Smooth muscle cell (in vitro differentiated cells): ENCODE measurements at regions not wholly inside any gene's neighbourhood (a gene's known extent, or its start where the extent isn't known, plus 50 kb on each side); places are given as distances from the start of the nearest gene placed in this dataset.

Experiments
- DNase-seq: peaks from one replicate; lab custom pipeline; 2025; ENCODE audit not compliant: unreplicated experiment; lab: John Stamatoyannopoulos, UW
- H2AFZ ChIP-seq: fragments of 200-600 bp; sonication (generic); 2 replicates; pipeline ENCODE4 v1.6.0; 2016; ENCODE audit warnings: antibody characterized with exemption, low read depth, mild to moderate bottlenecking
- H3F3A ChIP-seq: fragments of 200-600 bp; sonication (generic); 2 replicates; pipeline ENCODE4 v1.6.0; 2017; ENCODE audit warnings: antibody characterized with exemption, low read depth
- H3K27ac ChIP-seq: fragments of 200-600 bp; sonication (generic); 2 replicates; pipeline ENCODE4 v1.5.1; 2016; ENCODE audit warnings: low read depth, mild to moderate bottlenecking
- H3K27me3 ChIP-seq: fragments of 200-600 bp; sonication (generic); 2 replicates; pipeline ENCODE4 v1.6.1; 2016; ENCODE audit warnings: low read depth, mild to moderate bottlenecking
- H3K36me3 ChIP-seq: fragments of 200-600 bp; sonication (generic); 2 replicates; pipeline ENCODE4 v1.5.1; 2016; ENCODE audit warnings: low read depth
- H3K4me1 ChIP-seq: fragments of 200-600 bp; sonication (generic); 2 replicates; pipeline ENCODE4 v1.5.1; 2016; ENCODE audit warnings: low read depth
- H3K4me2 ChIP-seq: fragments of 200-600 bp; sonication (generic); 2 replicates; pipeline ENCODE4 v1.6.0; 2016; ENCODE audit warnings: mild to moderate bottlenecking
- H3K4me3 ChIP-seq: fragments of 200-600 bp; sonication (generic); 2 replicates; pipeline ENCODE4 v1.5.1; 2016; ENCODE audit warnings: mild to moderate bottlenecking
- H3K79me2 ChIP-seq: fragments of 200-600 bp; sonication (generic); 2 replicates; pipeline ENCODE4 v1.6.0; 2016; ENCODE audit warnings: low read depth, mild to moderate bottlenecking
- H3K9ac ChIP-seq: fragments of 200-600 bp; sonication (generic); 2 replicates; pipeline ENCODE4 v1.6.0; 2016; ENCODE audit warnings: low read depth
- H3K9me3 ChIP-seq: fragments of 200-600 bp; sonication (generic); replicated peaks from 2 replicates; pipeline ENCODE4 v1.5.1; 2016; ENCODE audit warnings: low read depth
- H4K20me1 ChIP-seq: fragments of 200-600 bp; sonication (generic); 2 replicates; pipeline ENCODE4 v1.6.0; 2016; ENCODE audit warnings: low read depth
- WGBS: methylation state at CpG from one replicate; pipeline ENCODE4 v1.1.7; 2016; ENCODE audit warnings: low lambda C conversion rate; 5-methylcytosine and 5-hydroxymethylcytosine counted together
- TF ChIP-seq, protein P1 (sequence below): fragments of 200-600 bp; sonication (generic); IDR thresholded peaks from 2 replicates; pipeline ENCODE4 v1.5.1; 2017; ENCODE audit warnings: borderline replicate concordance, mild to moderate bottlenecking, antibody characterized with exemption; ENCODE audit not compliant: insufficient read depth, poor library complexity, severe bottlenecking

DNA sequence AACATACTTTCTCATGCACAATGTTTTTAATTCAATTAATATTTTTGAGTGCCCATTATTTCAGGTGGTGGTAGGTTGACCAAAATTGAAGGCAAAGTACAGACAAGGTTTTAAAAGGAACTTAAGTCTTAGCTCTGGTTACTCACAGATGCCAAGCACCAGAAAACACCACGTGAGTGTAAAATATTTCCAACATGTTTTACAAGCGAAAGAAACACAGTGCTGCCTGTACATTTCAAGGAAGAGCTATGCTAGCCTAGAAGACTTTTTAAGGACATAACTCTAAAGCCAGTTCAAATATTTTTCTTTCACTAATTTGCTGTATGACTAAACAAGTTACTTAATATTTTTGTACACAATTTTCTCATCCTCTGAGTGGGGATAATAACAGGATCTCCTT, 736.4 kb upstream of the GOT2 start:
- H3K79me2 ChIP-seq, result no peaks in the 10 kb centered on the region
- 58% methylated on average over 2 of the region's 2 CpGs for WGBS
- H3F3A ChIP-seq, result no peaks in the 10 kb centered on the region
- H3K4me2 ChIP-seq, result no peak overlapping the region
- H3K9me3 ChIP-seq, result no peaks in the 10 kb centered on the region
- no peaks in the 10 kb centered on the region for H4K20me1 ChIP-seq
- H3K9ac ChIP-seq, result no peak overlapping the region
- H3K4me1 ChIP-seq, result no peaks in the 10 kb centered on the region
- H3K4me3 ChIP-seq, result no peak overlapping the region
- DNase-seq, result no peak
- no peaks in the 10 kb centered on the region for H3K27me3 ChIP-seq
- no peak overlapping the region for H3K27ac ChIP-seq
- TF ChIP-seq, protein P1, sequence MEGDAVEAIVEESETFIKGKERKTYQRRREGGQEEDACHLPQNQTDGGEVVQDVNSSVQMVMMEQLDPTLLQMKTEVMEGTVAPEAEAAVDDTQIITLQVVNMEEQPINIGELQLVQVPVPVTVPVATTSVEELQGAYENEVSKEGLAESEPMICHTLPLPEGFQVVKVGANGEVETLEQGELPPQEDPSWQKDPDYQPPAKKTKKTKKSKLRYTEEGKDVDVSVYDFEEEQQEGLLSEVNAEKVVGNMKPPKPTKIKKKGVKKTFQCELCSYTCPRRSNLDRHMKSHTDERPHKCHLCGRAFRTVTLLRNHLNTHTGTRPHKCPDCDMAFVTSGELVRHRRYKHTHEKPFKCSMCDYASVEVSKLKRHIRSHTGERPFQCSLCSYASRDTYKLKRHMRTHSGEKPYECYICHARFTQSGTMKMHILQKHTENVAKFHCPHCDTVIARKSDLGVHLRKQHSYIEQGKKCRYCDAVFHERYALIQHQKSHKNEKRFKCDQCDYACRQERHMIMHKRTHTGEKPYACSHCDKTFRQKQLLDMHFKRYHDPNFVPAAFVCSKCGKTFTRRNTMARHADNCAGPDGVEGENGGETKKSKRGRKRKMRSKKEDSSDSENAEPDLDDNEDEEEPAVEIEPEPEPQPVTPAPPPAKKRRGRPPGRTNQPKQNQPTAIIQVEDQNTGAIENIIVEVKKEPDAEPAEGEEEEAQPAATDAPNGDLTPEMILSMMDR, result no peak
- H2AFZ ChIP-seq, result no peak overlapping the region
- no peaks in the 10 kb centered on the region for H3K36me3 ChIP-seq

DNA sequence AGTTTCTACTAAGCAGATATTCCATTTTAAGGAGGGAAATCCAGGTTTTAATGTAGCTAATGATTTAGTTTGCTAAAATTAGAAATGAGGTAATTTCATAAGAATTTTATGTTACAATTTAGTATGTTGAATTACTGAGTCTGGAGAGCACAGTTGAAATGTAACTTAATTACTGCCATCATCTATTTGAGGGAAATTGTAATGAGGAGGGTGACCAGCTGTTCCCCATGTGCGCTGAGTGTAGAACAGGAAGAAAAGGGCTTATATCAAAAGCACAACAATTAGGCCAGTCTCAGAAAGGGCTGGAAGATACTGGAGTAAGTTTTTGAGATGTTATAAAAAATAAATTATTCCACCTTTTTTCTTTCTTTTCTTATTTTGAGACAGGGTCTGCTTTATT, 735.1 kb upstream of the GOT2 start:
- 100% methylated on average over 1 of the region's 1 CpG for WGBS
- Histone ChIP-seq H3K27ac (no peak overlapping the region), H3F3A (no peaks in the 10 kb centered on the region), H4K20me1 (no peaks in the 10 kb centered on the region), H3K9me3 (no peaks in the 10 kb centered on the region), H3K79me2 (no peaks in the 10 kb centered on the region), H3K4me3 (no peak overlapping the region), H3K36me3 (no peaks in the 10 kb centered on the region), H3K4me2 (no peak overlapping the region), H3K27me3 (no peaks in the 10 kb centered on the region), H2AFZ (no peak overlapping the region), H3K4me1 (no peaks in the 10 kb centered on the region), H3K9ac (no peak overlapping the region)
- TF ChIP-seq, protein P1, result no peak
- no peak for DNase-seq

DNA sequence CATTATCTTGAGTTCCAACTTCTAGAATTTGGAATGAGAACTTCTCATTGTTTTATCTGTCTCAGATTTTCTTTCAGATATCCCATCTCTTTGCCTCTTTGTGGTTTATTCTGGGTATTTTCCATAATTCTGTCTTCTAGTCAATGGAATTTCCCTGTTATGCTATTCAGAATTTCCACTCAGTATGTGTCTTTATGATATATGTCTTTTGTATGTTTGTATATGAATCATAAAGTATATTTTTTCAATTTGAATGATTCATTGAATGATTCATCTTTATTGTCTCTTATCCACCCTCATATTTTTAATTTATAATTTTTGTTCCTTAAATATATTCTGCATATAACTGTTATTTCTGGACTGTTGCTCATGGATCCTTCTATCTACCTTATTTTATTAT, 729.7 kb upstream of the GOT2 start:
- no peak overlapping the region for H3K27ac ChIP-seq
- no peaks in the 10 kb centered on the region for H4K20me1 ChIP-seq
- H3K4me3 ChIP-seq, result no peak overlapping the region
- H3K79me2 ChIP-seq, result no peaks in the 10 kb centered on the region
- no peaks in the 10 kb centered on the region for H3K36me3 ChIP-seq
- H3K9ac ChIP-seq, result no peak overlapping the region
- H3K27me3 ChIP-seq, result no peaks in the 10 kb centered on the region
- no peaks in the 10 kb centered on the region for H3K9me3 ChIP-seq
- no peak overlapping the region for H2AFZ ChIP-seq
- no peak overlapping the region for H3K4me2 ChIP-seq
- DNase-seq, result no peak
- TF ChIP-seq, protein P1, result no peak
- no peaks in the 10 kb centered on the region for H3K4me1 ChIP-seq
- no peaks in the 10 kb centered on the region for H3F3A ChIP-seq

DNA sequence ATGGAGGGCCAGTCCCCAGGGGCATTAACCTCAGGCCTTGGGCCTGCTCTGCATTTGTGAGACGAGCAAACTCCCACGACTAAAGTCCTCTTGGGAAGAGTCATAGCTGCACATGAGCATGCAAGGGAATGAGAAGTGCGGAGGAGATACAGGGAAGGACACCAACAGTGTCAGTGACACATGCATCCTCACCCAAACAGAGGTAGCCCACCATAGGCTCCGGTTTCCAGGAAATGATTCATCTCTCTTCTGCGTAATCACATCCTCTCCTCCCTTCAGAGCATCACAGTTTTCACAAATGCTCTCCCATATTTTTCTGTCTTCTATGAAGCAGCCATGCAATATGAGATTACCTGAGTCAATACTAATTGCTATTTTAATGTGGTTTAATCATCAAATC, 725.7 kb upstream of the GOT2 start:
- H3K4me1 ChIP-seq, result no peaks in the 10 kb centered on the region
- no peaks in the 10 kb centered on the region for H3K79me2 ChIP-seq
- no peak overlapping the region for H3K9ac ChIP-seq
- H3K27ac ChIP-seq, result no peak overlapping the region
- H4K20me1 ChIP-seq, result no peaks in the 10 kb centered on the region
- DNase-seq, result no peak
- no peak overlapping the region for H2AFZ ChIP-seq
- no peaks in the 10 kb centered on the region for H3F3A ChIP-seq
- no peaks in the 10 kb centered on the region for H3K9me3 ChIP-seq
- TF ChIP-seq, protein P1, result no peak
- H3K4me2 ChIP-seq, result no peak overlapping the region
- no peaks in the 10 kb centered on the region for H3K36me3 ChIP-seq
- WGBS, result 79% methylated on average over 5 of the region's 5 CpGs
- H3K4me3 ChIP-seq, result no peak overlapping the region
- H3K27me3 ChIP-seq, result no peaks in the 10 kb centered on the region
